Stimulated activated CD8-positive, alpha-beta memory T cell treated with anti-CD3 and anti-CD28 coated beads, Interleukin-7, amount 100 ng/mL, for 24 hours (primary cell): ENCODE measurements at regions not wholly inside any gene's neighbourhood (a gene's known extent, or its start where the extent isn't known, plus 50 kb on each side); places are given as distances from the start of the nearest gene placed in this dataset.

Source experiments
- DNase-seq: peaks from one replicate; pipeline ENCODE4 v3.0.0-alpha.2; 2020; ENCODE audit warnings: low read depth

DNA sequence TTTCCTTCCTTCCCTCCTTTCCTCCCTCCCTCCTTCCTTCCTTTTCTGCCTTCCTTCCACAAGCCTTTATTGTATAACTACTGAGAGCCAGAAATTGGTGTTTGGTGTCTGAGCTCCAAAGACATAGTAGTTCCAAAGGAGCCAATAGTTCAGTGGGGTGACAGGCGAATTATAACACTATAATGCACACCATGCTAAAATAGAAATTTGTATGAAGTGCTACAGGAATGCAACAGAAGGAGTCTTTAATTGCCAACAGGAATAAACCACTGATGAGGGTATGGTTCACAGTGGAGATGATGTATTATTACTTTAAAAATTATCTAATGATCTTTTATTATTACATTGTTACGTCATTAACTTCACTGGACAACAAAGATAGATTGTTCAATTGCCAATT is 158.8 kb upstream of the SP8 start:
- DNase-seq = no peak

DNA sequence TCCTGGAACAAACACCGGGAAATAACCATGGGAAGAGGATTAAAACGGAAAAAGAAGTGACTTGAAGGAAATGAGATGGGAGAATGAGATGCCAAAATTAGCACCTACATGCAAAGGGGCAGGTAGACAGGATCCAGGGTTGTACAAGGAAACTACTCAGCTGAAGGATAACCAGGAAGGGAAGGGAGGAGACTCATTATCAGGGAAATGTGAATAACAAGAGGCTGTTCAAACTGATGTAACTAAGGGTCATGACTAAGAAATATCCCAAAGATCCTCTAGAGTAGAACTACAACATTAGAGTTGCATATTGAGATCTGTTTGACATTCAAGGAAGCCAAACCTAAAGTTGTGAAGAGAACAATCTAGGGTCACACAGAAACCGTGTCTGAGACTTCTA is 166.2 kb upstream of the SP8 start:
- DNase-seq = no peak

DNA sequence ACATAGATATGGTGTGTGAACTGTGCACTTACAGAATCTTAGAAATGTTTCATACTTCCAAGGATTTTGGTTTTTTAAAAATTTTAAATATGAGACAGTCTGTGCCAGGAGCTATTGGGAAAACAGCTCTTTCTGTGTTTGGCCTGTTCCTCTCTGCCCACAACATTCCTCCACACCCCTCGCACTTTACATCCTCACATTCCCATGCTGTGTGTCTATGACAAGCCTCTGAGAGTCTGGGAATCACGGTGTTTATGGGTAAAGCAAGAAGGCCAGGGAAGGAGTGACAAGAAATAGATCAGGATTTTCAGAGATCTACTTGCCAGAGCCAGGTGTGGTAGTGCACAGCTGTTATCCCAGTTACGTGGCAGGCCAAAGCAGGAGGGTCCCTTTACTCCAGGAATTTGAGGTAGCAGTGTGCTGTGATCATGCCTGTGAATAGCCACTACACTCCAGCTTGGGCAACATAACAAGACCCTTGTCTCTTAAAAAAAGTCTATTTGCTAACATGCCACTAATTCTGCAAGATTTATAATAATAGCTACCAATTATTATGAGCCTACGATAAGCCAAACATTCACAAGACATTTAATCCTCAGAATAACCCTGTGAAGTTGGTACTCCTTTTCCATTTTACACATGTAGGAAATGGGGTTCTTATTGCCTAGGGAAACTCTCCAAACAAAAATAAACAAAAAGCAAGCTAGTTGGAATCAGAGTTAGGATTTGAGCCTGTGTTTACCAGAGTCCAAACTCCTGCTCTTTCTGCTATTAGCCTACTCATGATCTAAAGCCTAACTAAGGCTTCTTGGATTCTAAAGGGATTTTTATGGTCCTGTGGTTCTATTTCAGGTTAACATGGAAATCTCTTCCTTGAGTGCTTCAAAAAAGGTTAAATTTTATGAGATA is 168.3 kb upstream of the SP8 start:
- DNase-seq = no peak

DNA sequence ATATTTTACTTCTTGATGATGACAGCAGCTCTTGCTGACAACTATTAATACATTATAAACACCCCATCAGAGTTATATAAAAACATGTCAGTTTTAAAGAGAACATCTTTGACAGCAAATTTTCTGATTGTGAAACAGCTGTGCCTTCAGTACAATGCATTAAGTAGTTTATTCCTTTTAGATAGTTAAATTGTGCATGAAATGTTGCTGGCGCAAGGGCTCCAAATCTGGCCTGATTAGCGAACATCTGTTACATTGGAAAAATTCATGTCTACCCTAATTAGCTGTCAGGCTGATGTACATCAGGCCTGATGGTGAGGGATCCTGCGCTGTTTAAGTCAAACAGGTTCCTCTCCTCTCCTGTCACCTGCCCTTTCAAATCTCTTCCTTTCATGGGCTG is 171.9 kb upstream of the SP8 start:
- no peak for DNase-seq

DNA sequence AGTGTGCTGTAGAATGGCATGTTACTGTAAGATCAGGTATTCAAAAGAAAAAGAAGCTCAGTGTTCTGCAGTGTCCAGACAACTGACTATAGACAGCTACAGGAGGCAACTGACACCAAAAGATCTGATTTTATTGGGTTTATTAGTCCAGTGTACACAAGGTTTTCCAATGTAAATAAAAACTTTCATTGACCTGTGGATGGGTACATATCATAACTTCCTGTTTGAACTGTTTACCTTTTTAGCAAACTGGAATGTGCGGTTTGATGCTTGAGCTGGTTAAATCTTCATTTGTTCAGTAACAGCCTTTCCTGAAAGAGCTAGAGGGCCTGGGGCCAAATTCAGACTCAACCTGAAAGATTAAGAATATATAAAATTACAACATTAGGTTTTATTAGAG is 172.6 kb upstream of the SP8 start:
- no peak for DNase-seq

DNA sequence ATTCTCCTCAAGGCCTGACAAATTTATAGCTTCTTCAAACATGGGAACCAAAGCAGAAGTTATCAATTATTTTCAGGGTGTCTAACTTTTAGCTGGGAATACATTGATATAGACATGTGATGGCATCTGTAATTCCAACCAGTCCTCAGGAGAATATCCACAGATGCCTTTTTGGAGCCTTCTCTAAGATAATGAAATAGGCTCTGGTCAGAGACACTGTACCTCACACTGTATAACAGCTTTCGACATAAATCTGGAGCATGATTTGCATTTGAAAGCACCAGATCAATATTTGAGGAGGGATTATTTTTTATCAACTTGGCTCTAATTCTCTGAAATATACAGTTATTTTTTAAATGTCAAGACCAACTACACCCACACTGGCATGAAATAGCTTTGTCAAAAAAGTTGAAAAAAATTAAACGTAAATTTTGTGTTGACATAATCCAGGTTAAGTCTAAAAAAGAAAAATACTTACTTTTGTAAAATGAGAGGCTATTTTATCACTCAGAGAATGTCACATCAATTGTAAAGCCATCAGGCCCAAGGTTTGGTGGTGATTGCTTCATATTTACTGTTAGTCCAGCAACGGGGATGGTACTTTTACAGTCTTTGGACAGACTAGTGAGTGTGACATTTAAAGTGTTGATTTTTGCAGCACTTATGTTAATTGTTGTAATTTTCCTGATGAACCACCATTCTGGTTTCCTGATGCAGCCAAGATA is 177.0 kb upstream of the SP8 start:
- no peak for DNase-seq

DNA sequence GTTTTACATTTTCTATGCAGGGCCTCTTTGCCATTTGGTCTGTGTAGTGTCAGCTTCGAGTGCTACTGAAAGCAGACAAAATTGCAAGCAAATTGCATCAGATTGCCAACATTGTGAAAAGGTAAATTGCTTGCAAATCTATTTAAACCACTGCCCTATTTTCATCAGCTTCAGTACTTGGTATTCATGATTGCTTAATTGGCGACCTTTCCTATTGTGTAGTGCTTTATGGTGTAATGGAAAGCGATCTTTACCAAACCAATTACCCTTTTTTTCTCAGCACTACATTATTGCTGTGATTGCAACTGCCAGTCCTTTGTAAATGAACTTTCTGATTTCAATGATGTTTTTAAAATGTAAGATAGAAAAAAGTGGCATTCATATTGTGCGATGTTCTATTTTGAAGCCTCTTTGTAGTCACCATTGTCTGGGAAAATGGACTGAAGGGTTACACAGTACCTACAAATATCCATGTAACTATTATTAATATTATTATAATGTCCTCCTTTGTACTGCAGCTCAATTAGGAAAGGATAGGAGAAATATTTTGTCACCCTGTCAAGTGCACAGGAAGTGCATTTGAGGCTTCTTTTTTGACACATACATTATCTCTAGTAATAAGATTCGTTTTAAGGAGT is 177.7 kb upstream of the SP8 start:
- no peak for DNase-seq

DNA sequence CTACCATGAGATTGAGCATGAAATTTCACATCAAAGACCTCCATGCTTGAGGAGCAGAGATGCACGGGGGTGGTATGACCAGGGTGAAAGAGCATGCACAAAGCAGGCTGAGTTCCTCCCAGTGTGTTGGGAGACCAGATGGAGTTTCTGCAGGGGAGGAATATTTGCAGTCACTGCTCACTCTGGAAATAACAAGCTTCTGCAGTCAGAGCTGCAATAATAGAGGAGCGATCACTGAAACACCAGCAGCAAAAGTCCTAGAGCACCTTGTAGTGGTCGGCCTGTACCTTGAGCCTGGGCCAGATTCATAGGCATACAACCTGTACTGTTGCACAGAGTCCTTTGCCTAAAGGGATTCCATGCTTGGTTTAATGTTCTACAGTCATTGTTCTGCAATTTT is 184.5 kb upstream of the SP8 start:
- no peak for DNase-seq

DNA sequence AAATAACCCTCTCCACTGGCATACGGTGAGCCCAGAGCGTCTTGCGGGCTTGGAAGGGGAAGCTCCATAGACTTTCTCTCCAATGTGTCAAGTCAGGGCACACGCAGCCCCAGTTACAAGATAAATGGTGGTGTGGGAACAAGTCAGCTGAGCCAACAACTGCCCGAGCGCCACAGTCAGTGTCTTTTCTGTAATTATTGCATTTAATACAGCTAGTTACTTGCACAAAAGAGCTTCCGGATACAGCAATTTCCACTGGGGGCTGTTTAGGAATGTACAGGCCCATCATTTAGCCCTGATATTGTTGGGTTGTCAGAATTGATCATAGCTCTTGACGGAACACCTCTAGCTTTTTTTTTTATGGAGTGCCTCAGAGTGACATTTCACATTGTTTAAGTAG is 193.5 kb upstream of the SP8 start:
- DNase-seq = no peak

DNA sequence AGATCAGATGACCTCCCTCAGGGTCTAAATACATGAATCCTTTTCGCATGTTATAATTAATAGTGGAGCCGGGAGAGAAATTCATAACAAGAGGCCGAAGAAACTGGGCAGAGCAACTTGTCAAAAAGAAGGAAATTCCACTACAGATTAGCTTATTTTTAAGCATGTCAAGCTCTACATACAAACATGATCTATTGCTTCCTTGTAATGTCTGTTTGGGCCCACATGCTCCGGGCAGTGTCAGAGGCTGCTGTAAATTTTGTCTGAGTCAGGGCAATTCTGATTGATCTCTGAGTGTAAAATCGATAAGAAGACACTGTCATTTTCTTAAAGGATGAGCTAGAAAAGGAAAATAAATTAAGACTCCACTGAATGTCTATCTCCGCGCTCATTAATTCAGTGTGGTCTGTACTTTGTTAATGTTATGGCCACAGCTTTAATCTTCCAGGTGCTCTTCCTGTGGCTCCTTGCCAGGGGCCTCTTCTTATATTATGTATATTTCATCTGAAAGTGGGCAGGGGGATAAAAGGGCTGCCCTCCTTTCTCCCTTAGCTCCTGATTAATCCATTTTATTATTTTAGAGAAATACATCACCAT is 194.1 kb upstream of the SP8 start:
- no peak for DNase-seq

DNA sequence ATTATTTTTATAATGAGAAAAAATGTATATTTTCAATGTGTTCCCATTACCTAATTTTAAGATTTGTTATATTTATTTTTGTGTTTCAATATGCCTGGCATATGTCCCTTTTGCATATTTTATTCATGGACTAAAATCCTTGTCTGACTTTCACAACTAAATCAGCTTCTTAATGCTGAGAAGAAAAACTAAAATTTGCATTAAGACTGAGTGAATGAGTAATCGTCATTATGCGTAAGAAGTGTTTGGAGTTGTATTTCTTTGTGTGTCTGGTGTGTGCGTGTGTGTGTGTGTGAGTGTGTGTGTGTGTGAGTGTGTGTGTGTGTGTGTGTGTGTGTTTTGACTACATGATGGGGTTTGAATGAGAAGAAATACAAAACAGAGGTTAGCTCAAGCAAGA is 201.7 kb upstream of the SP8 start:
- no peak for DNase-seq

DNA sequence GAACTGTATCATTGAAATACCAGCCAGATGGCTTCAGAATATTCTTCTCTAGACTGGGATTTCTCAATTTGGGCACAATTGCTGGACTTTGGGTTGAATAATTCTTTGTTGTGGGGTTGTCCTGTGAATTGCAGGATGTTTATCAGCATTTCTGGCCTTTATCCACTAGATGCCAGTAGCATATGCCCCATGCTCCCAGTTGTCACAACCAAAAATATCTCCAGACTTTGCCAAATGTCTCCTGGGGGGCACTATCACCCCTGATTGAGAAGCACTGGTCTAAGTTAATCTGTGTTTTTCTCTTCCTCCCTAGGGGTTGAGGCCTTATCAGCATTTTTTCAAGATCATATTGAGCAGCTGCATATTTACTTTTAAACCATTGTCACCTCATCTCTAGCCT is 204.9 kb upstream of the SP8 start:
- no peak for DNase-seq

DNA sequence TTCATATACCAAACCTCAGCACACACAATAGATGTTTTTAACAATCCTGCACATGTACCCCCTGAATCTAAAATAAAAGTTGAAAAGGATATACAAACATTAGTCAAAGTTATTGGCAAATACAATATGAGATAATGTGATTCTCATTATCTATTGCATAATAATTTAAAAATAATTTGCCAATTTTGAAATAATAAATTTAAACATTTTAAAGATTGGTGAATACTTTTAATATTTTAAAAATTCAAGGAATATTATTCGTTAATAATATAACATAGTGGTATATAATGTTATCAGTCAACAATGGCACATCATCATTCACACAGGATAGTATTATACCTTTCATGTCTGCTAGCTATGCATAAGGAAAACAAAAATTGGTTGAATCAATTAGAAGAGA is 207.0 kb upstream of the SP8 start:
- no peak for DNase-seq

DNA sequence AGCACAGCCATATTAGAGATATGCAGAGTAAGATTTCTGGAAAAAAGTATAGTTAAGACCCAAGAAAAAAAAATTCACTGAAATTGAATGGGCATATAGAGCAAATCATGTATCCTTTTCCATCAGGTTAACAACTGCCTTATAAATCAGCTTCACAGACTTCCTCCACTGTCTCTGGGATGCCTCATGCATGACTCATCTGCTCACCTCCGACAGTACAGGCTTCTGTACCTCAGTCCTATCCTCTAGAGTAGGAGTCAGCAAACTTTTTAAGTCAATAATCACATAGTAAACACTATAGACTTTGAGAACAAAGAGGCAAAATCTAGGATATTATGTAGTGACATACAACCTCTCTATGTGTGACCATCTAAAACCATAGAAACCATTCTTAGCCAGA is 211.6 kb upstream of the SP8 start:
- no peak for DNase-seq

DNA sequence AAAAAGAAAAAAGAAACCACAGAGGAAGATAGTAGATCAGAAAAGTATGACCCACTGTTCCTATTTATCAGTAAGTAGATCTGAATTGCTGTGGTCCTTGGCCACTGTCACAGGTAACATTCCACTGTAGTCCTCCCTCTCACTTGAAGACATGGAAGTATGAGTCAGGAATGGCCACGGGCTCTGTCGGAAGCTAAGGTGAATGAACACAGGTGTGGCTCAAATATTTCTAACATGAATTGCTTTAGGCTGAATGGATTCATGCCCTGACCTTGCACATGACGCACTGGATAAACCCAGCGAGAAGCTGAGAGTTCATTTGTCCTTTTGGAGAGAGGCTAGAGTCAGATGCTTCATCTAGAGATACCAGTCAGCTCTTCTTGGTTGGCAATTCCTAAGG is 224.5 kb upstream of the SP8 start:
- no peak for DNase-seq

DNA sequence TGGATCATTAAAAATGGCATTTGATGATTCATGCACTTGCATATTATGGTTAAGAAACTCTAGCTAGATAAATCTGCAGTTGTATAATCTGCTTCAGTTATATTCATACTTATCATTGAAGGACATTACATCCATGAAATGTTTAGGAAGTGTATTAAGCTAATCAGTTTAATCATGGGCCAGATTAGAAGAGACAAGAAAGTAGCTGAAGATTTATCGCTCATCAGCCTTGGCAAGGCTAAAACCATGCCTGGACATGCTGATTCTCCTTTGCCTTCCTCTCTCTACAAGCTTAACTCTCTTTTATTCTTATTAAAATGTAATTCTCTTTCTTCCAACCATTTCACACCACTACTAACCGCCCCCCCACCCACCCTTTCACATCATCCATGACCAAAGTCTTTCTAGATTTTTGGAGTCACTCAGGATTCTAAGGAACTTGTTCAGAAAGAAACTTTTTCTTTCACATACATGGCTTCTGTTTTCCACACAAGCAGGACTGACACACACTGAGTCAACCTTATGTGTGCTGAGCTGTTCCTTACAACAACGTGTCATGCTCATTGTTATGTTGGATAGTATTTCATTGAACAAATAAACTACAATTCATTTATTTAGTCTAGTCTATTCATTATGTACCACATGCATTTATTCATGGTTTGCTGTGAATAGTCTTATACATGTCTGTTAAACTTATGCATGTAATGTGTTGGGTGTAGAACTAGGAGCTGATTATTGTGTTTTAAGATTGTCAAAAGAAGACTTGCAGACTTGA is 227.3 kb upstream of the SP8 start:
- DNase-seq = no peak

DNA sequence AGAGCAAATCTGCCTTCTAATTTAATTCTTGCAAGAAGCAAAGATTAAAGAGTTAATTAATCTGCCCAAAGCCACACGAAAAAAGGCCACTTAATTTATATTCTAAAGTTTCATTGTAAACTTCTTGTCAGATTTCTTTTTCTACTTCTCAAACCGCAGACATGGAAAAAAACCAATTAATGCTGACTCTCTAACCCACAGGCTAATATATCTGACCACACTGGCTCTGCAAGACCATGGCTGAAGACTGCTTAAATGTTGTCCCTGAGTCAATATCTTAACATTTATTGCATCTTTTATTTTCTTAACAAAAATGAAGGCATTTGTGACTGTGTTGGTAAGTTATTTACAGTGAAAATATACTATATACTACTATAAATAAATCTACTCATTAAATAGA is 234.0 kb upstream of the SP8 start:
- DNase-seq = no peak

DNA sequence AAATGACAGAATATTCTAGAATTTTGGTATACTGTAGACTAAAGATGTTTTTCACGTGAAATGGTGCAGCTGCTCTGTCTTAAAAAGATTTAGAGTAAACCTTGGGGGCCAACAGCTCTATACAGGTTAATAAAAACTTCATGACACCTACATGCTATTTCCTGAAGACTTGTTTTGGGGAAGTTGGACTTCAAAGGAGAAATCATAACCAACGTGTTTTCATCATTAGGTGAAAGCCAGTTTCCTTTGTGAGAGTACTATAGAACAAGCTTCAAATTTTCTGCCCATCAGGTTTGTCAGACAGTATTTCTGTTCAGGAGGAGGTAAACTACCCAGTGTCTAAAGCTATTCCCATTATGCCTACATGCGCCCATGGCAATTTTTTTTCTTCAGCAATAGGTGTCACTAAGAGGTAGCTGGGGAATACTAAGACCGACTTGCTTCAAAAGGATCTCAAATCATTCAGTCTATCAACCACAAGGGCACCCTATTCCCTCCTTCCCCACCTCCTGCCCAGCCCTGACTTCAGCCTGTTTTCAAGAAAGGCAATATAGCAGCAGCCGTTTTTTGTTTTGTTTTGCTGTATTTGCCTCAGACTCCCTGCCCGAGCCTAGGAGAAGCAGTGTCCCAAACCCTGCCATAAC is 237.3 kb upstream of the SP8 start:
- DNase-seq = no peak

DNA sequence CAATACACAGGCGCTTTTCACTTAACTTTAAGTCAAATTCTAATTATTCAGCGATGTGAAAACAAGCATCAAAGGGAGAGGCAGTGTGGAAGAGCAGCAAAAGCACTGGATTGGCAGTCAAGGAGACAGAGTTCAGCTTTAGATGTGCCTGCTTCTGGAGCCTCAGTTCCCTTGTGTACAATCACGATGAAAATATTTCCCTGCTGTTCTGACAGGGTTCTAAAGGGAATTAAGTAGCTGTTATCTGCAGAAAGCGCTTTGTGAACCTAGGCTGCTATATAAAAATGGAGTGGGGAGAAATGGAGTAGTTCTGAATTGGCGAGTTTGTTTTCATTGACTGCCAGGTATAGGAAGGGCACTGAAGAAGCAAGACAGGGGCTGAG is 237.8 kb upstream of the SP8 start:
- no peak for DNase-seq

DNA sequence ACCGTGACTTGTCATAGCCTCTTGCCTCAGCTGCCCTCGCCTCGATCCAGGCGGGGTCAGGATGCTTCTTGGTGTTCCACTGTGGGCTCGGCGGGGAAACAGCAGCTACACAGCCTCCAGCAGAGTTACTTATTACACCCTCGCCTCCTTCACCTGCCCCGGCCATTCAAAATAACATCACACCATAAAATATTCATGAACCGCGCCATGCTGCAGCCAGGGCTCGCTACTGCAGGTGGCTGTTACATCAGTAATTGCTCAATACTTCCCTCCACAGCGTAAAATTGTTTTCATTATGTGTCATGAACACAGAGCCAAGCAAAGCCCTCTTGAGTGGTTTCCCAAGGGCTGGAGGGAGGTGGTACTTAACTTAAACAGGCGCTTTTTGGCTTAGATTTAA is 241.5 kb upstream of the SP8 start:
- no peak for DNase-seq

DNA sequence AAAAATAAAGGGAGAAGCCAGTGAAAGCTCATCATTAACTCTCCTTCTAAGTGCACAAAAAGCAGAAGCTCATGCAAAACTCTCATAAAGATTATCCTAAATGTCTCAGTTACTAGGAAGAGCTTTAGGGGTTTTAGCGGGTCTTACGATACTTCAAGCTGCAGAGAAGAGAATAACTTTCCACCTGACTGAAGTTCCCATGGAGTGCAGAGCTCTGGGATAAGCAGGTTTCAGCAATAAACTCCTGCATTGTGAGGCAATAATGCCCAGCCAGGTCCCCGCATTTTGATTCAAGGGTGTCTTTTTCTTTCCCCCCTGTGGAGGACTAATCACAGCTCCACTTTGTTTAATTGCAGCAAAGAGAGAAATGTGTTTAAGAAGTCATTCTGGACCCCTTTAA is 241.9 kb upstream of the SP8 start:
- no peak for DNase-seq

DNA sequence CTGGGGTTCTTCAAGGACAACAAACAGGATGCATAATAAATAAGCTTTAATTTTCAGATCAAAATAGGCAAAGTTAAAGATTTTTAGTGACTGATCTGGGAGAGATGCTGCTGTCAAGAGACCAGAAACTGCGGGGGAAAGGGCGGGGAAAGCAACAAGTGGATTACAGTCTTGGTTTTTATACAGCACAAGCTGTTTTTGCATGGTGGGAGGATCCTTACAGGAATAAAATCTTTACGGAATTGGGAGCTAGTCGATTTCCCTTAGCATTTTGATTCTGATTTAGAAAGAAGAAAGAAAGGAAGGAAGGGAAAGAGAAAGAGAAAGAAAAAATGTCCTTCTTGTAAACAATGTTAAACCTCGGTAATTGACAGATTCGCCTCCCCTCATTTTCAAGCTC is 242.3 kb upstream of the SP8 start:
- no peak for DNase-seq
